Ectodermal cell (in vitro differentiated cells): ENCODE measurements at regions not wholly inside any gene's neighbourhood (a gene's known extent, or its start where the extent isn't known, plus 50 kb on each side); places are given as distances from the start of the nearest gene placed in this dataset.

ENCODE experiments used
- H3K27ac ChIP-seq: 2 replicates; pipeline ENCODE4 v1.7.0; 2013; ENCODE audit warnings: mild to moderate bottlenecking, low read depth, low read length; ENCODE audit not compliant: insufficient read depth, poor library complexity, severe bottlenecking
- H3K27me3 ChIP-seq: 2 replicates; pipeline ENCODE4 v1.7.0; 2013; ENCODE audit warnings: mild to moderate bottlenecking, low read length; ENCODE audit not compliant: insufficient read depth, control insufficient read depth, poor library complexity, severe bottlenecking
- H3K36me3 ChIP-seq: one replicate; pipeline ENCODE4 v1.7.0; 2013; ENCODE audit warnings: low read length; ENCODE audit not compliant: control insufficient read depth, insufficient read depth
- H3K4me1 ChIP-seq: one replicate; pipeline ENCODE4 v1.7.0; 2013; ENCODE audit warnings: low read length; ENCODE audit not compliant: control insufficient read depth, insufficient read depth
- H3K4me3 ChIP-seq: 2 replicates; pipeline ENCODE4 v1.7.0; 2013; ENCODE audit warnings: low read depth, low read length, control low read depth; ENCODE audit not compliant: insufficient read depth
- H3K9me3 ChIP-seq: 2 replicates; pipeline ENCODE4 v1.7.0; 2013; ENCODE audit warnings: mild to moderate bottlenecking, low read length, moderate library complexity; ENCODE audit not compliant: control insufficient read depth
- WGBS, 2 experiments: methylation state at CpG; one replicate each; pipeline ENCODE4 v1.1.7; 2013; ENCODE audit warnings: missing lambda C conversion rate in 2 of 2; 5-methylcytosine and 5-hydroxymethylcytosine counted together

GRCh38 chr12:111041091-111041490 lies 120.7 kb upstream of the MYL2 start:
- no peaks in the 10 kb centered on the region for H3K36me3 ChIP-seq
- no peaks in the 10 kb centered on the region for H3K9me3 ChIP-seq
- 79 to 83% methylated on average over 2 of the region's 2 CpGs for WGBS, 2 experiments
- no peak overlapping the region for H3K27ac ChIP-seq
- peaks cover 6% of the 10 kb centered on the region for H3K4me1 ChIP-seq
- H3K27me3 ChIP-seq, result peaks cover 13% of the 10 kb centered on the region
- H3K4me3 ChIP-seq, result no peak overlapping the region

- Histone ChIP-seq H3K27ac (no peak overlapping the region), H3K27me3 (peaks cover 17% of the 10 kb centered on the region), H3K36me3 (no peaks in the 10 kb centered on the region), H3K9me3 (no peaks in the 10 kb centered on the region), H3K4me1 (peaks cover 7% of the 10 kb centered on the region), H3K4me3 (no peak overlapping the region)
- WGBS, 2 experiments, result 89% methylated on average over 3 of the region's 3 CpGs
Observed at GRCh38 chr12:111040690-111041089, 120.3 kb upstream of the MYL2 start.

- Histone ChIP-seq H3K27me3 (peaks cover 30% of the 10 kb centered on the region), H3K9me3 (no peaks in the 10 kb centered on the region), H3K27ac (no peak overlapping the region), H3K4me3 (no peak overlapping the region), H3K4me1 (peaks cover 10% of the 10 kb centered on the region), H3K36me3 (no peaks in the 10 kb centered on the region)
- 92% methylated on average over 5 of the region's 5 CpGs for WGBS, 2 experiments
Observed at GRCh38 chr12:111038941-111039340, 118.6 kb upstream of the MYL2 start.

DNA sequence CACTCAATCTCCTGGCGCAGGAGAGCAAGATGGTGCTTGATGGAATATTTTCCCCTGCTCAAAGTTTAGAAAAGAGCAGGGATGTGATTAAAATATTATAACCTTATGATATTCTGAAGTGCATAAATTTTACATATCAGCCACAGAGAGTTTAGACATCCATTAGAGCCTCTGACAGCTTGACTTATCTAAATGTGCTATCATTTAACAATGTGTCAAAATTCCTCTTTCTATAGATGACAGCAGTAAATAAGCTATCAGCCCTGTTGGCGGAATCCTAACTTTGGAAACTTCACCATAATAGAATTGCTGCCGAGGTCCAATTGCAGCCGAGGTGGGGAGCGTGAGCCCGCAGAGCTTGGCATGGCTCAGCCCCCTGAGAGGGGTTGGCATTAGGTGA lies 117.7 kb upstream of the MYL2 start:
- peaks cover 31% of the 10 kb centered on the region for H3K27me3 ChIP-seq
- H3K4me3 ChIP-seq, result no peak overlapping the region
- H3K4me1 ChIP-seq, result peaks cover 10% of the 10 kb centered on the region
- H3K9me3 ChIP-seq, result no peaks in the 10 kb centered on the region
- H3K27ac ChIP-seq, result no peak overlapping the region
- H3K36me3 ChIP-seq, result no peaks in the 10 kb centered on the region
- WGBS, 2 experiments, result 92 to 93% methylated on average over 6 of the region's 6 CpGs

GRCh38 chr12:111037047-111037446 lies 116.7 kb upstream of the MYL2 start:
- WGBS, 2 experiments, result 80 to 85% methylated on average over 23 of the region's 23 CpGs
- Histone ChIP-seq H3K27me3 (peaks cover 41% of the 10 kb centered on the region), H3K4me1 (peaks cover 10% of the 10 kb centered on the region), H3K9me3 (no peaks in the 10 kb centered on the region), H3K36me3 (no peaks in the 10 kb centered on the region), H3K4me3 (no peak overlapping the region), H3K27ac (no peak overlapping the region)

GRCh38 chr12:111035578-111036301 lies 115.4 kb upstream of the MYL2 start:
- H3K4me1 ChIP-seq, result peaks cover 10% of the 10 kb centered on the region
- 1% methylated on average over 36 of the region's 36 CpGs for WGBS, 2 experiments
- no peaks in the 10 kb centered on the region for H3K36me3 ChIP-seq
- no peak overlapping the region for H3K27ac ChIP-seq
- peak overlapping the region; percentile 75 for H3K4me3 ChIP-seq
- no peaks in the 10 kb centered on the region for H3K9me3 ChIP-seq
- H3K27me3 ChIP-seq, result peaks cover 47% of the 10 kb centered on the region

GRCh38 chr12:111034886-111035577 lies 114.7 kb upstream of the MYL2 start:
- Histone ChIP-seq H3K27ac (no peak overlapping the region), H3K27me3 (peaks cover 47% of the 10 kb centered on the region), H3K9me3 (no peaks in the 10 kb centered on the region), H3K36me3 (no peaks in the 10 kb centered on the region), H3K4me1 (peaks cover 16% of the 10 kb centered on the region), H3K4me3 (peak overlapping the region; percentile 75)
- 0% methylated on average over 50 of the region's 50 CpGs for WGBS, 2 experiments

GRCh38 chr12:111034083-111034885 lies 113.9 kb upstream of the MYL2 start, which contains the start of gene CUX2:
CUX2 (plus strand) TSS chr12:111034165.
- Histone ChIP-seq H3K36me3 (no peaks in the 10 kb centered on the region), H3K4me1 (peaks cover 21% of the 10 kb centered on the region), H3K27ac (no peak within 1 kb of the TSS), H3K9me3 (no peaks in the 10 kb centered on the region), H3K27me3 (peaks cover 47% of the 10 kb centered on the region), H3K4me3 (peak within 1 kb of the TSS; percentile 75)
- 0 to 1% methylated on average over 100 of the region's 100 CpGs for WGBS, 2 experiments

GRCh38 chr12:111033281-111034082 lies 113.1 kb upstream of the MYL2 start:
- peaks cover 47% of the 10 kb centered on the region for H3K27me3 ChIP-seq
- no peak overlapping the region for H3K27ac ChIP-seq
- peak overlapping the region; percentile 75 for H3K4me3 ChIP-seq

More at GRCh38 chr12:111033281-111034082, 113.1 kb upstream of the MYL2 start:
- WGBS, 2 experiments, result 0% methylated on average over 91 to 93 of the region's 93 CpGs
- peaks cover 21% of the 10 kb centered on the region for H3K4me1 ChIP-seq
- no peaks in the 10 kb centered on the region for H3K36me3 ChIP-seq
- H3K9me3 ChIP-seq, result no peaks in the 10 kb centered on the region
